Lower leg skin (tissue), 4 donors: ENCODE measurements at regions not wholly inside any gene's neighbourhood (a gene's known extent, or its start where the extent isn't known, plus 50 kb on each side); places are given as distances from the start of the nearest gene placed in this dataset.

Source experiments
- DNase-seq, 2 donors: peaks; one replicate each; pipeline ENCODE4 v3.0.0-alpha.2; 2019; ENCODE audit warnings: low spot score in 2 of 2
- H3K4me3 ChIP-seq: fragments of 200-600 bp; sonication (generic); 2 replicates; pipeline ENCODE4 v1.5.1; 2017; ENCODE audit warnings: mild to moderate bottlenecking, low read depth; ENCODE audit not compliant: poor library complexity, severe bottlenecking
- POLR2A ChIP-seq, 2 donors: fragments of 450-650 bp; IDR thresholded peaks; one replicate each; pipeline ENCODE4 v1.6.1; 2016 to 2017; ENCODE audit warnings: antibody characterized with exemption in 2 of 2, mild to moderate bottlenecking in 1 of 2, moderate library complexity in 1 of 2
- WGBS, 2 donors: methylation state at CpG; one replicate each; pipeline ENCODE4 v1.1.5; 2018; 5-methylcytosine and 5-hydroxymethylcytosine counted together
- intact Hi-C: fragments of 100-400 bp; cut with DNase I; formaldehyde crosslinking; loops from one replicate; pipeline ENCODE4 v1.15.0; 2023; ENCODE audit warnings: low total_unique reads
- TF ChIP-seq, protein P1 (sequence below), 3 donors: fragments of 450-650 bp; IDR thresholded peaks; one replicate each; pipeline ENCODE4 v1.5.1; 2016; ENCODE audit warnings: antibody characterized with exemption in 3 of 3, mild to moderate bottlenecking in 3 of 3, moderate library complexity in 2 of 3

DNA sequence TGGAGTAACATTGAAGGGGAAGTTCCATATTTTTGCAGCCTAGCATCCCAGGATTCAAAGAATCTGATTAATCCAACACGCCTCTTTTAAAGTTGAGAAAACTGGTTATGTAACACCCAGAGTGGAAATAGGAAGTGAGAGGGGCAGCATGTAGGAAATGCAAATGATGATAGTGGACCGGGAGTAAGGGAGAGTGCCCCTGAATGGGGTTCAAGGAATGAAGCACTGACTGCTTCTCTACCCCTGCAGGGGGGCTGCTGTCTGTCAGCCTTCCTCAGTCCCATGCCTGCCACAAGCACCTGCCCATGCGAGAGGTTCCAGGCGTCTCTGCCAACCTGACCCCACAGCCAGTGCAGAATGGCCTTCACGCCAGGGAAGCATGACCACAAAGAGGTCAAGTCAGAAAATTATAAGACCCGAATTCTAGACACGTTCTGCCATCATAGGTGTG lies 126.5 kb upstream of the CCND2 start:
- DNase-seq = no peak
- TF ChIP-seq POLR2A (IDR thresholded peaks at IDR 0.05) = no peak
- TF ChIP-seq, protein P1, sequence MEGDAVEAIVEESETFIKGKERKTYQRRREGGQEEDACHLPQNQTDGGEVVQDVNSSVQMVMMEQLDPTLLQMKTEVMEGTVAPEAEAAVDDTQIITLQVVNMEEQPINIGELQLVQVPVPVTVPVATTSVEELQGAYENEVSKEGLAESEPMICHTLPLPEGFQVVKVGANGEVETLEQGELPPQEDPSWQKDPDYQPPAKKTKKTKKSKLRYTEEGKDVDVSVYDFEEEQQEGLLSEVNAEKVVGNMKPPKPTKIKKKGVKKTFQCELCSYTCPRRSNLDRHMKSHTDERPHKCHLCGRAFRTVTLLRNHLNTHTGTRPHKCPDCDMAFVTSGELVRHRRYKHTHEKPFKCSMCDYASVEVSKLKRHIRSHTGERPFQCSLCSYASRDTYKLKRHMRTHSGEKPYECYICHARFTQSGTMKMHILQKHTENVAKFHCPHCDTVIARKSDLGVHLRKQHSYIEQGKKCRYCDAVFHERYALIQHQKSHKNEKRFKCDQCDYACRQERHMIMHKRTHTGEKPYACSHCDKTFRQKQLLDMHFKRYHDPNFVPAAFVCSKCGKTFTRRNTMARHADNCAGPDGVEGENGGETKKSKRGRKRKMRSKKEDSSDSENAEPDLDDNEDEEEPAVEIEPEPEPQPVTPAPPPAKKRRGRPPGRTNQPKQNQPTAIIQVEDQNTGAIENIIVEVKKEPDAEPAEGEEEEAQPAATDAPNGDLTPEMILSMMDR (IDR thresholded peaks at IDR 0.05) = no peak
- WGBS, 2 donors = 69 to 80% methylated on average over 7 of the region's 7 CpGs
- no peak overlapping the region for H3K4me3 ChIP-seq
- intact Hi-C loops = no loop called here

GRCh38 chr12:4145990-4146859 lies 127.3 kb upstream of the CCND2 start:
- no peak overlapping the region for H3K4me3 ChIP-seq
- intact Hi-C loops = no loop called here
- DNase-seq = peak in 1 of 2 donors; percentile 78
- WGBS, 2 donors = 67 to 70% methylated on average over 15 of the region's 15 CpGs
- no peak for TF ChIP-seq POLR2A (IDR thresholded peaks at IDR 0.05)
- TF ChIP-seq, protein P1 (IDR thresholded peaks at IDR 0.05) = no peak

DNA sequence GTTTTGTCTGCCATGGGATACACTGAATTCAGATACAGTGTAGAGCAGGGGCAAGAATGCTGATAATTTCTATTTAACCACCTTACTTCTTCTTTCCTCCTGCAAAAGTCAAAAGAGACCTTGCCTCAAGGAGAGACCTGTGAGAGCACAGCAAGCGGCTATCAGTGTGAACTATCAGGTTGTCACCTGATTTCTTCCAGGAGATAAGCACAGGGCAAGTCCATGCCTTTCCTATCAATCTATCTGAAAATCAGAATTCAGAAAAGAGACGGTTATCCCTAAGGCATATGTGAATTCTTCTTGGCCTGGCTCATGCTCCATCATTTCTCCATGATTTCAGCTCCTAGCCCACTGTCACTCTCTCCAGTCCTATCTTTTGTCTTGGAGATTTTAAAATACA lies 128.9 kb upstream of the CCND2 start:
- peak in 1 of 2 donors; percentile 36 for DNase-seq
- no peak for TF ChIP-seq POLR2A (IDR thresholded peaks at IDR 0.05)
- TF ChIP-seq, protein P1 (IDR thresholded peaks at IDR 0.05) = no peak
- no peak overlapping the region for H3K4me3 ChIP-seq
- intact Hi-C loops = no loop called here
- 36 to 40% methylated on average over 2 of the region's 2 CpGs for WGBS, 2 donors

DNA sequence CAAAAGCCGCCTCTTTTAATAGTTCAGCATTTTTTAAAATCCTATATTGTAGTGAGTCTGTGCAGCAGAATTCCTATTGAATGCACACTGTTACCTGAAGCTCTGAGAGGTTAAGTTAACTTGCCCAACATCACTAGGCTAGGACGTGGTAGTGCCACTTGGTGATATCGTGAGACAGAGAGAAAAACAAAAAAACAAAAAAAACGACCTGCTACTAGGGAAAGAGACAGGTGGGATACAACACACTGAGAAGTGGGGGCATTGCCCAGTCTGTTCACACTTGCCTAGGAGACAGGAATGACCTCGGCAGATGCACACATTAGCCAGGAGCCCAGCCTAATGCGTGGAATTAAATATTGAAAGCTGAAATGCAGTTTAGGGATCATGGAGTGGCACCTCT lies 129.7 kb upstream of the CCND2 start:
- TF ChIP-seq, protein P1 (IDR thresholded peaks at IDR 0.05) = no peak
- TF ChIP-seq POLR2A (IDR thresholded peaks at IDR 0.05) = no peak
- intact Hi-C loops = no loop called here
- DNase-seq = peak in 1 of 2 donors; percentile 45
- 65 to 77% methylated on average over 6 of the region's 6 CpGs for WGBS, 2 donors
- no peak overlapping the region for H3K4me3 ChIP-seq

- intact Hi-C loops = no loop called here
- no peak overlapping the region for H3K4me3 ChIP-seq
- 66 to 69% methylated on average over 5 to 6 of the region's 6 CpGs for WGBS, 2 donors
- TF ChIP-seq POLR2A (IDR thresholded peaks at IDR 0.05) = no peak
- TF ChIP-seq, protein P1 (IDR thresholded peaks at IDR 0.05) = no peak
- DNase-seq = no peak
These were observed 132.0 kb upstream of the CCND2 start for GRCh38 chr12:4141348-4142270.
